Breast epithelium (tissue), 3 donors: ENCODE measurements at regions not wholly inside any gene's neighbourhood (a gene's known extent, or its start where the extent isn't known, plus 50 kb on each side); places are given as distances from the start of the nearest gene placed in this dataset.
"Not testable (repeated sequence)": the region's sequence is repeated elsewhere in the genome, so short reads cannot be mapped to it uniquely, and the experiment has no call there.

Experiments
- POLR2A ChIP-seq: fragments of 450-650 bp; IDR thresholded peaks from one replicate; pipeline ENCODE4 v1.6.1; 2016; ENCODE audit warnings: antibody characterized with exemption, mild to moderate bottlenecking, moderate library complexity
- POLR2AphosphoS5 ChIP-seq, 3 donors: sonication (generic); formaldehyde crosslinking; IDR thresholded peaks; one replicate each; pipeline ENCODE4 v1.6.1; 2017; ENCODE audit warnings: antibody characterized with exemption in 3 of 3
- TF ChIP-seq, protein P1 (sequence below), 3 donors: fragments of 450-650 bp; IDR thresholded peaks; one replicate each; pipeline ENCODE4 v1.5.1; 2016 to 2017; ENCODE audit warnings: antibody characterized with exemption in 3 of 3, mild to moderate bottlenecking in 3 of 3, moderate library complexity in 3 of 3

GRCh38 chr2:222765883-222766282, 94.4 kb downstream of the MOGAT1 start:
- TF ChIP-seq, protein P1, sequence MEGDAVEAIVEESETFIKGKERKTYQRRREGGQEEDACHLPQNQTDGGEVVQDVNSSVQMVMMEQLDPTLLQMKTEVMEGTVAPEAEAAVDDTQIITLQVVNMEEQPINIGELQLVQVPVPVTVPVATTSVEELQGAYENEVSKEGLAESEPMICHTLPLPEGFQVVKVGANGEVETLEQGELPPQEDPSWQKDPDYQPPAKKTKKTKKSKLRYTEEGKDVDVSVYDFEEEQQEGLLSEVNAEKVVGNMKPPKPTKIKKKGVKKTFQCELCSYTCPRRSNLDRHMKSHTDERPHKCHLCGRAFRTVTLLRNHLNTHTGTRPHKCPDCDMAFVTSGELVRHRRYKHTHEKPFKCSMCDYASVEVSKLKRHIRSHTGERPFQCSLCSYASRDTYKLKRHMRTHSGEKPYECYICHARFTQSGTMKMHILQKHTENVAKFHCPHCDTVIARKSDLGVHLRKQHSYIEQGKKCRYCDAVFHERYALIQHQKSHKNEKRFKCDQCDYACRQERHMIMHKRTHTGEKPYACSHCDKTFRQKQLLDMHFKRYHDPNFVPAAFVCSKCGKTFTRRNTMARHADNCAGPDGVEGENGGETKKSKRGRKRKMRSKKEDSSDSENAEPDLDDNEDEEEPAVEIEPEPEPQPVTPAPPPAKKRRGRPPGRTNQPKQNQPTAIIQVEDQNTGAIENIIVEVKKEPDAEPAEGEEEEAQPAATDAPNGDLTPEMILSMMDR (IDR thresholded peaks at IDR 0.05) = not testable (repeated sequence)
- TF ChIP-seq POLR2A; POLR2AphosphoS5 (IDR thresholded peaks at IDR 0.05): not testable (repeated sequence)
